ENCODE measurements at regions not wholly inside any gene's neighbourhood (a gene's known extent, or its start where the extent isn't known, plus 50 kb on each side); places are given as distances from the start of the nearest gene placed in this dataset.

GRCh38 chr21:27248814-27249213, 281.9 kb upstream of the ADAMTS5 start:
- H3K4me1 Mint-ChIP-seq: 0 out of 2 replicates have a peak, but pooled peaks cover 4% of the 10 kb centered on the region
- ChIA-PET CTCF (no interaction called here), POLR2A (no interaction called here)
- no peak overlapping the region for H3K4me3 Mint-ChIP-seq
- TF ChIP-seq MYBL2 (CRISPR knock-in tag; IDR thresholded peaks at IDR 0.05) (no peak), MXD4 (CRISPR knock-in tag; IDR thresholded peaks at IDR 0.05; ENCODE audit: borderline replicate concordance) (no peak), TEAD1 (CRISPR knock-in tag; IDR thresholded peaks at IDR 0.05) (no peak), PREB (CRISPR knock-in tag; IDR thresholded peaks at IDR 0.05; ENCODE audit: borderline replicate concordance) (no peak), ZNF263 (CRISPR knock-in tag; IDR thresholded peaks at IDR 0.05; ENCODE audit: low read depth) (no peak), RELA (CRISPR knock-in tag; IDR thresholded peaks at IDR 0.05; ENCODE audit: borderline replicate concordance) (no peak), CBFB (CRISPR knock-in tag; IDR thresholded peaks at IDR 0.05; ENCODE audit: low read depth) (no peak), E2F5 (CRISPR knock-in tag; IDR thresholded peaks at IDR 0.05) (no peak), NR1H2 (CRISPR knock-in tag; IDR thresholded peaks at IDR 0.05) (no peak)
- no peaks in the 10 kb centered on the region for H3K27me3 Mint-ChIP-seq (ENCODE audit: low read depth)
- 0 out of 2 replicates have a peak, but pooled peaks cover 11% of the 10 kb centered on the region for H3K9me3 Mint-ChIP-seq
- DNase-seq (ENCODE audit: low spot score) (no peak), ATAC-seq (no peak)
- H3K27ac Mint-ChIP-seq: no peak overlapping the region
- no peaks in the 10 kb centered on the region for H3K36me3 Mint-ChIP-seq

GRCh38 chr21:27246741-27247140, 279.9 kb upstream of the ADAMTS5 start:
- ChIA-PET CTCF (no interaction called here), POLR2A (no interaction called here)
- TF ChIP-seq MXD4 (CRISPR knock-in tag; IDR thresholded peaks at IDR 0.05; ENCODE audit: borderline replicate concordance) (no peak), HMGA2 (CRISPR knock-in tag; IDR thresholded peaks at IDR 0.05) (no peak), TCF7 (CRISPR knock-in tag; IDR thresholded peaks at IDR 0.05; ENCODE audit: low read depth) (no peak), ELF4 (CRISPR knock-in tag; IDR thresholded peaks at IDR 0.05; ENCODE audit: low read depth) (no peak), GABPB1 (CRISPR knock-in tag; IDR thresholded peaks at IDR 0.05) (no peak), ATF2 (CRISPR knock-in tag; IDR thresholded peaks at IDR 0.05; ENCODE audit: borderline replicate concordance, low read depth) (no peak), ZNF317 (CRISPR knock-in tag; IDR thresholded peaks at IDR 0.05; ENCODE audit: borderline replicate concordance, low read depth) (no peak), ARID4B (CRISPR knock-in tag; IDR thresholded peaks at IDR 0.05; ENCODE audit: borderline replicate concordance) (no peak), AR (CRISPR knock-in tag; IDR thresholded peaks at IDR 0.05) (no peak), NR2C2 (CRISPR knock-in tag; IDR thresholded peaks at IDR 0.05) (no peak), ZNF423 (CRISPR knock-in tag; IDR thresholded peaks at IDR 0.05) (no peak), ZNF416 (CRISPR knock-in tag; IDR thresholded peaks at IDR 0.05) (no peak), FOXJ3 (CRISPR knock-in tag; IDR thresholded peaks at IDR 0.05; ENCODE audit: borderline replicate concordance) (no peak)
- H3K36me3 Mint-ChIP-seq: no peaks in the 10 kb centered on the region
- H3K9me3 Mint-ChIP-seq: 0 out of 2 replicates have a peak, but pooled peaks cover 11% of the 10 kb centered on the region
- no peak overlapping the region for H3K27ac Mint-ChIP-seq
- H3K4me1 Mint-ChIP-seq: 0 out of 2 replicates have a peak, but pooled peaks cover 4% of the 10 kb centered on the region
- no peaks in the 10 kb centered on the region for H3K27me3 Mint-ChIP-seq (ENCODE audit: low read depth)
- no peak for DNase-seq (ENCODE audit: low spot score)
- H3K4me3 Mint-ChIP-seq: no peak overlapping the region
- ATAC-seq: no peak
